ENCODE measurements at regions not wholly inside any gene's neighbourhood (a gene's known extent, or its start where the extent isn't known, plus 50 kb on each side); places are given as distances from the start of the nearest gene placed in this dataset.
"Not testable (repeated sequence)": the region's sequence is repeated elsewhere in the genome, so short reads cannot be mapped to it uniquely, and the experiment has no call there.

DNA sequence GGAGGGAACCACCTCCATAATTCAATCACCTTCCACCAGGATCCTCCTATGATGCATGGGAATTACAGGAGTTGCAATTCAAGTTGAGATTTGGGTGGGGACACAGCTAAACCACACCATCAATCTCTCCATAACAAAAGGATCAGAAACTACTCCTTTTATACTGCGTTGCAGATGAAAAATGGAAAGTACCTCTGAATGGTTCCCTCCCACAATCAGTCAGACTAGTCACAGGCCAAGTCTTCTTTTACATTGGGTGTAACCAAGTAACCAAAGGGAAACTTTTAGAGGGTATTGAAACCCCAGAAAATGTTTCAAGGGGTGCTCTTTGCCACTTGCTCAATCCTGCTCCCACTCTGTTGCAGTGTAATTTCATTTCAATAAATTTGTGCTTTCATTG is 504.3 kb upstream of the CNTN3 start:
- no peak for DNase-seq (ENCODE audit: low spot score)

GRCh38 chr3:75126556-75126955 is 512.1 kb upstream of the CNTN3 start:
- no peak for DNase-seq (ENCODE audit: low spot score)

- no peak for DNase-seq (ENCODE audit: low spot score)
Measured at GRCh38 chr3:75129101-75129500, 514.6 kb upstream of the CNTN3 start.

DNA sequence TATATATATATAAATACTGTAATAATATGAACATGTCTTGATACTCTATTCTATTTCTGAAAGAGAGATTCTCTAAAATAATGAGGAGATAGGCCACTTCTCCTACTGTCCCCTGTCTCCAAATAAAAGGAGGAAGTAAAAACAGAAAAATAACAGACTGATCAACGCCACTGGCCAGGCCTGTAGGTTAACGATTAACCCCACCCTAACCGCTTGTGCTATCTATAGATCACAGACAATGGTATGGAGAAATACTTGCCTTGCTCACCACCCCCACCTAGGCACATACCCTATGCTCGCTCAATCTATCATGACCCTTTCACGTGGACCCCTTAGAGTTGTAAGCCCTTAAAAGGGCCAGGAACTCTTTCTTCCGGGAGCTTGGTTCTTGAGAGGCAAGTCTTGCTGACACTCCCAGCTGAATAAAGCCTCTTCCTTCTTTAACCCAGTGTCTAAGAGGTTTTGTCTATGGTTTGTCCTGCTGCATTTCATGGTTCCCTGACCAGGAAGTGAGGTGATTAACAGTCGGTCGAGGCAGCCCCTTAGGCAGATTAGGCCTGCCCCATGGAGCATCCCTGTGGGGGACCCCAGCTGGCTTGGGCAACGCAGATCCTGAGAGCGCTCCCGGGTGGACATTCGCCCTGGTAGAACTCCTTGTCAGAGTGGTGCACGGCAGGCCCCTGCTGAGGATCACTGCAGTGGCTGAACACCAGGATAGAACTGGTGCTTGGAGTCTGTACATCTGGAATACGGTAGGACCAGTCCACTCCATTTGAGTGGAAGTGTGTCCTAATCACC is 521.8 kb upstream of the CNTN3 start:
- DNase-seq (ENCODE audit: low spot score) = peak; percentile 72

DNA sequence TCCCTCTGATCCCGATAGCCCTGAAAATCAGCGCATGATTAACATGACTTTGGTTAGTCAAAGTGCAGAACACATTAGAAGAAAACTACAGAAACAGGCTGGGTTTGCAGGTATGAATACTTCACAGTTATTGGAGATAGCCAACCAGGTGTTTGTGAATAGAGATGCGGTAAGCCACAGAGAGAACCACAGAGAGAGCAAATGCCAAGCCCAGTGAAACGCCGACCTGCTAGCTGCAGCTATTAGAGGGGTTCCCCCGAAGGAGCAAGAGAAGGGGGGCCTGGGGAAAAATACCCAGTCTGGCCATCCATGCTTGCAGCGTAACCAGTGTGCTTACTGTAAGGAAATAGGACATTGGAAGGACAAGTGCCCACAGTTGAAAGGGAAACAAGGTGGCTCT is 523.9 kb upstream of the CNTN3 start:
- no peak for DNase-seq (ENCODE audit: low spot score)

DNA sequence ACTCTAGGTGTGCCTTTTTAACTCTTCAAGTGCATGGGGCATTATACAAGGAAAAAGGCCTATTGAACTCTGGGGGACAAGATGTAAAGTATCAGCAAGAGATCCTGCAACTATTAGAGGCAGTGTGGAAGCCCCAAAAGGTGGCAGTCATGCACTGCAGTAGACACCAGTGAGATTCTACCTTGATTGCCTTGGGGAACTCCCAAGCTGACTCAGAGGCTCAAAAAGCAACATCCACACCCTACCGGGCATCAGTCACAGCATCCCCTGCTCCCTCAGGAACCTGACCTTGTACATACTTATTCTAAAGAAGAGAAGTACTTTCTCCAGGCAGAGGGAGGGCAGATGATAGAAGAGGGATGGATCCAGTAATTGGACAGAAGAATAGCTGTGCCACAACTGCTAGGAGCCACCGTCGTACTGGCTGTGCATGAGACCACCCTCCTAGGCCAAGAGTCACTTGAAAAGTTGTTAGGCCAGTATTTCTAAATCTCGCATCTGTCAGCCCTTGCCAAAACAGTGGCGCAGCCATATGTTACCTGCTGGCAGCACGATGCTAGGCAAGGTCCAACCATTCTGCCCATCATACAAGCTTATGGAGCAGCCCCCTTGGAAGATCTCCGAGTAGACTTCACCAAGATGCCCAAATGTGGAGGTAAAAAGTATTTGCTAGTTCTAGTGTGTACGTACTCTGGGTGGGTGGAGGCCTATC is 523.1 kb upstream of the FRG2C start:
- peak; percentile 37 for DNase-seq (ENCODE audit: low spot score)

DNA sequence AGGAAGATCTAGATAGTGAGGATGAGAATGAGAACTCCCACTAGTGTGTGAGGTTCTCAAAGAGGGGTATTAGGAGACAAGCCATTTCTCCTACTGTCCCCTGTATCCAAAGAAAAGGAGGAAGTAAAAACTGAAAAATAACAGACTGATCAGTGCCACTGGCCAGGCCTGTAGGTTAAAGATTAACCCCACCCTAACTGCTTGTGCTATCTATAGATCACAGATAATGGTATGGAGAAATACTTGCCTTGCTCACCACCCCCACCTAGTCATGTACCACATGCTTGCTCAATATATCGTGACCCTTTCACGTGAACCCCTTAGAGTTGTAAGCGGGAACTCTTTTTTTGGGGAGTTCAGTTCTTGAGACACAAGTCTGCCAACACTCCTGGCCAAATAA is 519.7 kb upstream of the FRG2C start:
- peak; percentile 44 for DNase-seq (ENCODE audit: low spot score)

DNA sequence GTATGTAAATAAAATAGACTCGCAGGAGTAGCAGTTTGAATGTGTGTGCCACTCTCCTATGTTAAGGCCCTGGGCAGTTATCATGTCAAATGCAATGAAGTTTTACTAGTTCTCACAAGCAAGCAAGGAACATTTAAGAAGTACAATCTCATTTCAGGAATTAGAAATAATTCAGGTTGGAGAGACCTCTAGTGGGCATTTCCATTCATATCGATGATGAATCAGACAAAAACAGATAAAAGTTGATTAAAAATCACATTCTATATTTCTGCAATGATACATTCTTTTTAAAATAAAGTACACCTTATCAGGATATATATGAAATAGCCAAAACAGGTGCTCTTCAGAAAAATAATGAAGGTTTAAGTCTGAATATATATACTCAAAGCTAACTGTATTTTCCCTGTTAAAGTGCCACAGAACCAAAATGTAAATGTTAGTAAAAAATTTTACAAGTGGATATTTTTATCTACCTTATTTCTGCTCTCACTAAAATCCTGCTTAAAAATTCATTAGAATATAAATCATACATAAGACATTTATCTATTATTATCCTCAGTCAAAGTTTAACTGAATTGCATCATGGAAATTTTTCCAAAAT is 492.4 kb upstream of the FRG2C start:
- DNase-seq (ENCODE audit: low spot score) = peak; percentile 41

DNA sequence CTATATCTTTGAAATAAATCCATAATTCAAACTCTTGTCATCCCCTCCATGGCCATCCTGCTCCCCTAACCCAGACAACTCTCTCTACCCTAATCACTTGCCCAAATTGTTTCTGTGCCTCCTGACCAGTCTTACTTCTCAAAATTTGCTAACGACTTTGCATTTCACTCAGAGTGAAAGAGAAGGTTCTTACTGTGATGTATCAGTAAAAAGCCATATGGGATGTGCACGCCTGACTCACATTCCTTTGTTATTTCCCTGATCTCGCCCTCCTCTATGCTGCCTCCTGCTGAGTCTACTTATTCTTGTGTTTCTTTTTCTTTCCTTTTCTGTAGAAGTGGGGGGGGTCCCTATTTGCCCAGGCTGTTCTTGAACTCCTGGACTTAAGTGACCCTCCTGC is 487.2 kb upstream of the FRG2C start:
- DNase-seq (ENCODE audit: low spot score) = no peak

DNA sequence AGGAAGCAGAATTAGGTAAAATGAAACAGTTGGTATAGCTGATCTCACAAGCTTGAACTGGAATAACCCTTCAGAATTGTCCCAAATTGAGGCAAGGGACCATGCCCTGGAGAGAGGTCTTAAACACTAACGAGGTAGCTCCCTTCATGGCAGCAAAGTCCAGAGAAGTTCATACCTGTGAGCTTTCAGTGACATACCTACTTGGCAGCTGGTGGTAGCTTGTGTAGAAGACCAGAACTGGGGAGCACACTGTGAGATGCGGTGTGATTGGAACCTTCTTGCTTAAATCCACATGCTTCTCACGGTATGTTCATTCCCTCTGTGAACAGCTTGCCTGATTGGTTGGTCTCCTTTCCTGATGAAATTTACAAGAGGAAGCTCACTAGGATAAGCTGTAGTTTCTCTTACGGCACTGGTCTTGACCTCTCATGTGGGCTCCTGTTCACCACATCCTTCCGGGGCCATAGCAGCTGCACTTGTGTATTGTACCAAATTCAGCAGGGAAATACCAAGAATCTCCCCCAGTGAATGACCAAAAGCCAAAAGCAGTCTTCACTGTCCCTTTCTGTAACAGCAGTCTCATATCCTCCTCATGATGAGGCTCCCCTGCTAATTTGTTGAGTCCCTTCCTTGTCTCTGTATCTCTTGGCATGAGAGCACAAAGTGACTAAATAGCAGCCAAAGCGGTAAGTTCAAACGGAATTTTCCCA is 483.7 kb upstream of the FRG2C start:
- DNase-seq (ENCODE audit: low spot score) = no peak

- no peak for DNase-seq (ENCODE audit: low spot score)
Measured at GRCh38 chr3:75180945-75181298, 483.2 kb upstream of the FRG2C start.

DNA sequence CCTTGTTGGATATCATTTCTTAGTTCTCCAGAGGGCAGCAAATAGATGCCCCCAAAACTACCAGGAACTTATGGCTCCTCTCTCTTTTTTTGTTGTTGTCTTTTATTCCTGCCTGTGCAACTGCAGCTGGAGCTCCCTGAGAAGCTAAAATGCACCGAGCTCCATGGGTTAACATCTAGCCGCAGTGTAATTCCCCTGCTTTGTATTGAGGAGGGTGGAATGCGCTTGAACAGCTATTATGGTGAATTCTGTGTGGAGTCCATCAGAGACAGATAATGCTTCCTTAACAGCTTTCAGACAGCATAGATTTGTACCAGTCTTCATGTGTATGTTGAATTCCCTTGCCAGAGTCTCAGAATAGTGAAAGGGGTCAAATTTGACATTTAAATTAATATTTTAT is 475.2 kb upstream of the FRG2C start:
- no peak for DNase-seq (ENCODE audit: low spot score)

DNA sequence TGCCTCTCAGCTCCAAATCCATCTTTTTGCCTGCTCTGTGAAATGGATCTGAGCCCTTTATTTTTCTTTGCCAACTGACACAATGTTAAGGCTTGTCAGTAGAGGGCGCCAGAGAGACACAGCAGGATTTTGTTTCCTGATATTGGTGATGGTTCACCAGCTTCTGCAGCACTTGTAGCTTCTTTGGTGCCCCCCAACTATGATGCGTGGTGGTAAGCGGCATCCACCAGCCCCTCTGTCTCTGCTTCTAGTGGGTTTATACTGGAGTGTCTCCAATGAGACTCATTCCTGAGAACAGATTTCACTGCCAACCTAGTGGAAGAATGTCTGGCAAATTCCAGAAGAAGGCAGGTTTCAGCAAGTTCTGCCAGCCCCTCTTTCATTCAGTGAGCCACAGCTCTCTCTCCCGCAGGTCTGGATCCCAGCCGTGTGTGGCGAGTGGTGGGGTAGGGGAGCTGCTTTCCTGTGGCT is 471.9 kb upstream of the FRG2C start:
- peak; percentile 57 for DNase-seq (ENCODE audit: low spot score)

GRCh38 chr3:75193797-75194196 is 470.3 kb upstream of the FRG2C start:
- DNase-seq (ENCODE audit: low spot score) = no peak

DNA sequence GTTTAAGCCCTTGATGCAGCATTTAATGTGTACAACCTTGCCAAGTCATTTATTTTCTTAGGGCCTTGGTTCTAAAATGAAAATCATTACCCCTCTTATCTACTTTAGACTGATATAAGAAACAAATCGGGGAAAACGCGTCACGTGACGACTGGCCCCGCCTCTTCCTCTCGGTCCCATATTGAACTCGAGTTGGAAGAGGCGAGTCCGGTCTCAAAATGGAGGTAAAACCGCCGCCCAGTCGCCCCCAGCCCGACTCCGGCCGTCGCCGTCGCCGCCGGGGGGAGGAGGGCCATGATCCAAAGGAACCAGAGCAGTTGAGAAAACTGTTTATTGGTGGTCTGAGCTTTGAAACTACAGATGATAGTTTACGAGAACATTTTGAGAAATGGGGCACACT is 449.8 kb upstream of the FRG2C start:
- not testable (repeated sequence) for DNase-seq (ENCODE audit: low spot score)

GRCh38 chr3:75218577-75218976 is 445.6 kb upstream of the FRG2C start:
- DNase-seq (ENCODE audit: low spot score) = peak; percentile 15

DNA sequence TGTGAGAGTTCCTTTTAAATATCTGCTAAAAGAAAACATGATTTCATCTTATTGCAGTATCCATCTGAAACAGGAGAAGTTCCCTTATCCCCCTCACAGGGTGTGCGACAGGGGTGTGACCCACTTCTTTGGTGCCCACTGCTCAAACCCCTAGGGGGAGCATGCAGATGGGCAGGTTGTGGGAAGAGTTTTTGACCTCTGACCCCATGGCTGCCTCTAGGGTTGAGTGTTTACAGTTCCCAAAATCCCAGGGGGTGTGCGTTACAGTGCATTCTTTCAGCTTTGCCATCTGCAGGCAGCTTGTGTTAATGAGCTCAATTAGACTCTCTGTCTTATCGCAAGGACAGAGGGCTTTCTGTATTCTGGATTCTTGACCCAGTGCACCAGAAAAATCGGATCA is 443.2 kb upstream of the FRG2C start:
- DNase-seq (ENCODE audit: low spot score) = no peak

DNA sequence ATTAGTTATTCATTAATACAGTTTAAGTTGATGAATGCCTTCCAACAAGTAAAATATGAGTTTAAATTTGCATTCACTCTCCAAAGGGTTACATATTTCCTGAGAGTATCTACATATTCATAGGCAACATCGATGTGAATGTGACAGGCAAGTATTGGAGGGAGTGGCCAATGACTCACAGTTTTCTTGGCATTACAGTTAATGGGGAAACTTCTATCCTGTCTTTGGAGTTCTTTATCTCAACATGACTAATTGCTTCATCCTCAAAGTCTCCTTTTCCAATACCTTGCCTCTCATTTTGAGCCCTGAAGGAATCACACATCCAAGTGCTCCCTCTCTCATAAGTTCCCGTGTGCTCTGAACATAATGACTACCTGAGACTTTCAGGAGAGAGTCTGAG is 439.7 kb upstream of the FRG2C start:
- no peak for DNase-seq (ENCODE audit: low spot score)

GRCh38 chr3:75232216-75232615 is 431.9 kb upstream of the FRG2C start:
- no peak for DNase-seq (ENCODE audit: low spot score)

- DNase-seq (ENCODE audit: low spot score) = no peak
Measured at GRCh38 chr3:75235631-75236030, 428.5 kb upstream of the FRG2C start.

- no peak for DNase-seq (ENCODE audit: low spot score)
Measured at GRCh38 chr3:75237053-75237452, 427.1 kb upstream of the FRG2C start.

DNA sequence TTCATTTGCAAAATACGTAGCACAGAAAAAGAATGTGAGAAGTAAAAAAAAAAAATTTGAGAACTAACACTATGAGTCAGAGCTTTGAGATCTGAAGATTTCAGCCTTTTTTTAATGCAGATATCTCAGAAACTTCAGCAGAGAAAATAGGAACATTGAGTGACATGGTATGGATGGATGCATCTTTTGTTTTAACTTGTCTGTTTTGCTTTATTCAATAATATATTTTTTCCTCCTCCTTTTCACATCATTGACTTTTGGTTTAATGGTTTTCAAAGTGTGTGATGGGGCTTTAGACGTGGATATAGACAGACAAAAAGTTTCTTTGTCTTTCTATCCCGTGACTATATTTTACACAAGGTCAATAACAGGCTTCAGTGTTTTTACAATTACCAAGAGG is 426.7 kb upstream of the FRG2C start:
- DNase-seq (ENCODE audit: low spot score) = no peak
